ENCODE measurements at regions not wholly inside any gene's neighbourhood (a gene's known extent, or its start where the extent isn't known, plus 50 kb on each side); places are given as distances from the start of the nearest gene placed in this dataset.

DNA sequence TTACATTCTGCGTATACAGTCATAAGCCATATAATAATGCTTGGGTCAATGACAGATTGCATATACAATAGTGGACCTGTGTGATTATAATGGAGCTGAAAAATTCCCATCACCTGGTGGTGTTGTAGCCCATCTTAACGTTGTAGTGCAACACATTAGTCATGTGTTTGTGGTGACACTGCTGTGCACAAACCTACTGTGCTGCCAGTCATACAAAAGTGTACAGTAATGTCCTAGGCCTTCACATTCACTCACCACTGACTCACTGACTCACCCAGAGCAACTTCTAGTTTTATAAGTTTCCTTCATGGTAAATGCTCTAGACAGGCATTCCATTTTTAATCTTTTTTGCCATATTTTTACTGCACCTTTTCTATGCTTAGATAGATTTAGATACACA, 194.8 kb upstream of the SEL1L start:
- no peak for DNase-seq (ENCODE audit: low read depth)
- H3K4me3 ChIP-seq (ENCODE audit: low read depth, low read length) = no peak overlapping the region
- TF ChIP-seq, protein P1, sequence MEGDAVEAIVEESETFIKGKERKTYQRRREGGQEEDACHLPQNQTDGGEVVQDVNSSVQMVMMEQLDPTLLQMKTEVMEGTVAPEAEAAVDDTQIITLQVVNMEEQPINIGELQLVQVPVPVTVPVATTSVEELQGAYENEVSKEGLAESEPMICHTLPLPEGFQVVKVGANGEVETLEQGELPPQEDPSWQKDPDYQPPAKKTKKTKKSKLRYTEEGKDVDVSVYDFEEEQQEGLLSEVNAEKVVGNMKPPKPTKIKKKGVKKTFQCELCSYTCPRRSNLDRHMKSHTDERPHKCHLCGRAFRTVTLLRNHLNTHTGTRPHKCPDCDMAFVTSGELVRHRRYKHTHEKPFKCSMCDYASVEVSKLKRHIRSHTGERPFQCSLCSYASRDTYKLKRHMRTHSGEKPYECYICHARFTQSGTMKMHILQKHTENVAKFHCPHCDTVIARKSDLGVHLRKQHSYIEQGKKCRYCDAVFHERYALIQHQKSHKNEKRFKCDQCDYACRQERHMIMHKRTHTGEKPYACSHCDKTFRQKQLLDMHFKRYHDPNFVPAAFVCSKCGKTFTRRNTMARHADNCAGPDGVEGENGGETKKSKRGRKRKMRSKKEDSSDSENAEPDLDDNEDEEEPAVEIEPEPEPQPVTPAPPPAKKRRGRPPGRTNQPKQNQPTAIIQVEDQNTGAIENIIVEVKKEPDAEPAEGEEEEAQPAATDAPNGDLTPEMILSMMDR (IDR thresholded peaks at IDR 0.05; ENCODE audit: low read depth, low read length) = no peak
- TF ChIP-seq POLR2A (IDR thresholded peaks at IDR 0.05; ENCODE audit: extremely low read depth, insufficient read length) (no peak), MYC (IDR thresholded peaks at IDR 0.05; ENCODE audit: low read depth, low read length) (no peak), MAX (IDR thresholded peaks at IDR 0.05; ENCODE audit: low read depth, low read length) (no peak)

GRCh38 chr14:81729622-81730021, 196.0 kb upstream of the SEL1L start:
- no peak for DNase-seq (ENCODE audit: low read depth)
- TF ChIP-seq, protein P1 (IDR thresholded peaks at IDR 0.05; ENCODE audit: low read depth, low read length) = no peak
- TF ChIP-seq MYC (IDR thresholded peaks at IDR 0.05; ENCODE audit: low read depth, low read length) (no peak), MAX (IDR thresholded peaks at IDR 0.05; ENCODE audit: low read depth, low read length) (no peak), POLR2A (IDR thresholded peaks at IDR 0.05; ENCODE audit: extremely low read depth, insufficient read length) (no peak)
- no peak overlapping the region for H3K4me3 ChIP-seq (ENCODE audit: low read depth, low read length)

- DNase-seq (ENCODE audit: low read depth) = no peak
- TF ChIP-seq MYC (IDR thresholded peaks at IDR 0.05; ENCODE audit: low read depth, low read length) (no peak), MAX (IDR thresholded peaks at IDR 0.05; ENCODE audit: low read depth, low read length) (no peak), POLR2A (IDR thresholded peaks at IDR 0.05; ENCODE audit: extremely low read depth, insufficient read length) (no peak)
- TF ChIP-seq, protein P1 (IDR thresholded peaks at IDR 0.05; ENCODE audit: low read depth, low read length) = no peak
- no peak overlapping the region for H3K4me3 ChIP-seq (ENCODE audit: low read depth, low read length)
Observed at GRCh38 chr14:81737938-81738337, 204.3 kb upstream of the SEL1L start.

- TF ChIP-seq, protein P1 (IDR thresholded peaks at IDR 0.05; ENCODE audit: low read depth, low read length) = no peak
- TF ChIP-seq MAX (IDR thresholded peaks at IDR 0.05; ENCODE audit: low read depth, low read length) (no peak), POLR2A (IDR thresholded peaks at IDR 0.05; ENCODE audit: extremely low read depth, insufficient read length) (no peak), MYC (IDR thresholded peaks at IDR 0.05; ENCODE audit: low read depth, low read length) (no peak)
- DNase-seq (ENCODE audit: low read depth) = no peak
- H3K4me3 ChIP-seq (ENCODE audit: low read depth, low read length) = no peak overlapping the region
Observed at GRCh38 chr14:81738946-81739659, 205.4 kb upstream of the SEL1L start.

DNA sequence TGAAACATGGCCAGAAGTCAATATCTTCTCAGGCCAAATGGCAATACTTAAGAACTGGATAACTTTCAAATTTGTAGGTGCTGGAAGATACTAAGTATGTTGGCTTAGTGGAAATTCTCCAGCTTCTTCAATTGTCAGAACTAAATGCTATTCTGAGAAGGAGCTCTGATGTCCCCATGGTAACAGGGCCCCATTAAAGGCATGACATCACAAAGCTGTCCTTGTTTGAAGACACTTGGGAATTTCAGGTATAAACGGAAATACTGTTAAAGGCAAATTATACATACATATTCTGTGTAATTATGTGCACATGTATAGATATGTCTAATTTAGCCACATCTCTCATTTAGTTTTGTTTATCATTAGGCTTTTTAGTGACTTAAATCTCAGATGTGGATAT, 210.0 kb upstream of the SEL1L start:
- DNase-seq (ENCODE audit: low read depth) = no peak
- no peak for TF ChIP-seq POLR2A (IDR thresholded peaks at IDR 0.05; ENCODE audit: extremely low read depth, insufficient read length)
- no peak for TF ChIP-seq MAX (IDR thresholded peaks at IDR 0.05; ENCODE audit: low read depth, low read length)
- no peak for TF ChIP-seq MYC (IDR thresholded peaks at IDR 0.05; ENCODE audit: low read depth, low read length)
- TF ChIP-seq, protein P1 (IDR thresholded peaks at IDR 0.05; ENCODE audit: low read depth, low read length) = no peak
- H3K4me3 ChIP-seq (ENCODE audit: low read depth, low read length) = no peak overlapping the region

All from NB4 (cell line).